ENCODE measurements at regions not wholly inside any gene's neighbourhood (a gene's known extent, or its start where the extent isn't known, plus 50 kb on each side); places are given as distances from the start of the nearest gene placed in this dataset.

DNA sequence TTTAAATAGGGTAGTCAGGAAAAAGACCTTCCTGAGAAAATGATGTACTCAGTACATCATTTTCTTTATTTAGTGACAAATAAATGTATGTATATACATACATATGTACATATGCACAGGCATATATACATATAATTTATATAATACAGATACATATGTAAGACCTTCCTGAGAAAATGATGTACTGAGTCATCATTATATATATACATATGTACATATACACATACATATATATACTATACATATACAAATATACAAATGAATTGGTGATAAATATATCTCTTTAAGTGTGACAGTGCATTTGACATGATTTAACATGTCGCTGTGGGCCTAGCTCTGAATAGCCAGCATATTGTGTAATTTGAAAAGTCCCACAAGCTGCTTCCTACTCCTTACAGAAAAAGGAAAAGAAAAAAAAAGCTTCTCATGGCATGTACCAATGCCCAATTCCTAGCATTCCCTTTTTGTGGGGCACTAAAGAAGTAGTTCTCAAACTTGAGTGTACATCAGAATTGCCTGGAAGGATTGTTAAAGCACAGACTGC lies 208.1 kb upstream of the UMPS start:
- peaks cover 9% of the 10 kb centered on the region for H3K4me1 Mint-ChIP-seq (ENCODE audit: unreplicated experiment)
- no peak overlapping the region for H3K4me3 Mint-ChIP-seq (ENCODE audit: unreplicated experiment)
- H3K9me3 Mint-ChIP-seq (ENCODE audit: unreplicated experiment) = peaks cover 9% of the 10 kb centered on the region
- no peaks in the 10 kb centered on the region for H3K36me3 Mint-ChIP-seq (ENCODE audit: unreplicated experiment)
- peaks cover 4% of the 10 kb centered on the region for H3K27me3 Mint-ChIP-seq (ENCODE audit: unreplicated experiment)
- no peak overlapping the region for H3K27ac Mint-ChIP-seq (ENCODE audit: unreplicated experiment)
- TF ChIP-seq, protein P1, sequence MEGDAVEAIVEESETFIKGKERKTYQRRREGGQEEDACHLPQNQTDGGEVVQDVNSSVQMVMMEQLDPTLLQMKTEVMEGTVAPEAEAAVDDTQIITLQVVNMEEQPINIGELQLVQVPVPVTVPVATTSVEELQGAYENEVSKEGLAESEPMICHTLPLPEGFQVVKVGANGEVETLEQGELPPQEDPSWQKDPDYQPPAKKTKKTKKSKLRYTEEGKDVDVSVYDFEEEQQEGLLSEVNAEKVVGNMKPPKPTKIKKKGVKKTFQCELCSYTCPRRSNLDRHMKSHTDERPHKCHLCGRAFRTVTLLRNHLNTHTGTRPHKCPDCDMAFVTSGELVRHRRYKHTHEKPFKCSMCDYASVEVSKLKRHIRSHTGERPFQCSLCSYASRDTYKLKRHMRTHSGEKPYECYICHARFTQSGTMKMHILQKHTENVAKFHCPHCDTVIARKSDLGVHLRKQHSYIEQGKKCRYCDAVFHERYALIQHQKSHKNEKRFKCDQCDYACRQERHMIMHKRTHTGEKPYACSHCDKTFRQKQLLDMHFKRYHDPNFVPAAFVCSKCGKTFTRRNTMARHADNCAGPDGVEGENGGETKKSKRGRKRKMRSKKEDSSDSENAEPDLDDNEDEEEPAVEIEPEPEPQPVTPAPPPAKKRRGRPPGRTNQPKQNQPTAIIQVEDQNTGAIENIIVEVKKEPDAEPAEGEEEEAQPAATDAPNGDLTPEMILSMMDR (IDR thresholded peaks at IDR 0.05) = no peak
- DNase-seq (ENCODE audit: extremely low spot score, unreplicated experiment) = no peak

DNA sequence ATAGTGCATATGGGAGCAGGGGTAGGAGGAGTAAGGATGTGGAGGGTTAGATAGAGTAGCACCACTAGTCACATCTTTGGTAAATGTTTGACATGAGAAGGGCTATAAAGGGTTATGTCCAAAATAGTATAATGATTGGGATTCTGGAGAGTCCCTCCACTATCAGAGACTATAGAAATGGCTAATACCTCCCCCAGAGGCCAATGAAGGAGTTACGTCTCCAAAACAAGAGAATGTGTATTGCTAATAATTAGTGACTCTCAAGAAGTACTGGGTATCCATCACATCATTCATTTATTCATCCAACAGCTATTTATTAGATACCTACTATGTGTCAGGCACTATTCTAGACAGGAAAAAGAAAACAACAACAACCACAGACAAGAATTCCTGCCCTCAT lies 203.7 kb upstream of the UMPS start:
- no peak overlapping the region for H3K4me3 Mint-ChIP-seq (ENCODE audit: unreplicated experiment)
- TF ChIP-seq, protein P1 (IDR thresholded peaks at IDR 0.05) = no peak
- H3K27me3 Mint-ChIP-seq (ENCODE audit: unreplicated experiment) = peaks cover 7% of the 10 kb centered on the region
- H3K36me3 Mint-ChIP-seq (ENCODE audit: unreplicated experiment) = no peaks in the 10 kb centered on the region
- DNase-seq (ENCODE audit: extremely low spot score, unreplicated experiment) = no peak
- H3K27ac Mint-ChIP-seq (ENCODE audit: unreplicated experiment) = no peak overlapping the region
- peaks cover 9% of the 10 kb centered on the region for H3K9me3 Mint-ChIP-seq (ENCODE audit: unreplicated experiment)
- no peaks in the 10 kb centered on the region for H3K4me1 Mint-ChIP-seq (ENCODE audit: unreplicated experiment)

DNA sequence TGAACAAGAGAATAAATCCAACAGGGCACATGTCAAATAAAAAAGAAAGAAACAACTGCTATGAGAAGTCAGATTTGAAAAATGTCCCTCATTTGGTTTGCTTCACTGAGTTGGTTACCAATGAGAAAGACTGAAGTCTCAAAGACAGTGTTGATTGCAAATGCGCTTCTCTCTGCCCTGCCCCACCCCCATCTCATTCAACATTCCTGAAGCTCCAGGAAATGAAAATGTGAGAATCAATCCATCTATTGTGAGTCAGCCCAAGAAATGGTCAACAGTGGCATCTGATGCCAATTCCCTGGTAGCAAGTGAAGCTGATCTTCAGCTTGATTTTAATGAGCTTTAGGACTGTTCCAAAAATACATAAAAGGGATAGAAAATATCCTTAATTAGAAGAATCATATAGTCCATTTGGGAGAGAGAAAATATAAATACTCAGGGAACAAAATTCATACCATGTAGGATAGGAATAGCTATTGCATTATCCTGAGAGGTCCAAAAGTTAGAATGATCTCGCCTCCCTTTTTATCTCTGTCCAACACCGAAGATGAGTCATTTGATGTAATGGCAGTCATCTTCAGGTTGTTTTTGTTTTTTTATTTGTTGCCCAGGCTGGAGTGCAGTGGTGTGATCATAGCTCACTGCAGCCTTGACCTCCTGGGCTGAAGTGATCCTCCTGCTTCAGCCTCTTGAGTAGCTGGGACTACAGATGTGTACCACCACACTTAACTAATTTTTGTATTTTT lies 200.3 kb upstream of the UMPS start:
- no peak for DNase-seq (ENCODE audit: extremely low spot score, unreplicated experiment)
- Mint-ChIP-seq H3K36me3 (ENCODE audit: unreplicated experiment) (no peaks in the 10 kb centered on the region), H3K27me3 (ENCODE audit: unreplicated experiment) (peaks cover 12% of the 10 kb centered on the region), H3K27ac (ENCODE audit: unreplicated experiment) (no peak overlapping the region), H3K4me1 (ENCODE audit: unreplicated experiment) (no peaks in the 10 kb centered on the region), H3K9me3 (ENCODE audit: unreplicated experiment) (peaks cover 7% of the 10 kb centered on the region), H3K4me3 (ENCODE audit: unreplicated experiment) (no peak overlapping the region)
- TF ChIP-seq, protein P1 (IDR thresholded peaks at IDR 0.05) = no peak

DNA sequence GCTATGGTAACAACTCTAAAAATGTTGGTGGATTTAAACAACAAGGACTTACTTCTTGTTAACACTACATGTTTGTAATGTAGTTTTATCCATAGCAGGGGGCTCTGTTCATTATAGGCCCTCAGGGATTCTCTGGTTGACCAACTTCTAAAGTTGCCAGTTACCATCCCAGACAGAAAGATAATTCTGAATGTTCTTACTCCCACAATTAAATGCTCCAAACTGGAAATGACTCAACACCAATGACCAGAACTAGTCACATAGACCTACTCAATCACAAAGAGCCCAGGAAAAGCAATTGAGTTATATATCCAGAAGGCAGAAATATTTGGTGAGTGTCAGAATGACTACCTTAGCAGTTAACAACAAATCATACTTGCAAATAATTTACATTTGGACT lies 199.3 kb upstream of the UMPS start:
- TF ChIP-seq, protein P1 (IDR thresholded peaks at IDR 0.05) = no peak
- no peaks in the 10 kb centered on the region for H3K9me3 Mint-ChIP-seq (ENCODE audit: unreplicated experiment)
- DNase-seq (ENCODE audit: extremely low spot score, unreplicated experiment) = no peak
- H3K4me3 Mint-ChIP-seq (ENCODE audit: unreplicated experiment) = no peak overlapping the region
- H3K27ac Mint-ChIP-seq (ENCODE audit: unreplicated experiment) = no peak overlapping the region
- H3K27me3 Mint-ChIP-seq (ENCODE audit: unreplicated experiment) = peaks cover 16% of the 10 kb centered on the region
- no peaks in the 10 kb centered on the region for H3K4me1 Mint-ChIP-seq (ENCODE audit: unreplicated experiment)
- no peaks in the 10 kb centered on the region for H3K36me3 Mint-ChIP-seq (ENCODE audit: unreplicated experiment)

DNA sequence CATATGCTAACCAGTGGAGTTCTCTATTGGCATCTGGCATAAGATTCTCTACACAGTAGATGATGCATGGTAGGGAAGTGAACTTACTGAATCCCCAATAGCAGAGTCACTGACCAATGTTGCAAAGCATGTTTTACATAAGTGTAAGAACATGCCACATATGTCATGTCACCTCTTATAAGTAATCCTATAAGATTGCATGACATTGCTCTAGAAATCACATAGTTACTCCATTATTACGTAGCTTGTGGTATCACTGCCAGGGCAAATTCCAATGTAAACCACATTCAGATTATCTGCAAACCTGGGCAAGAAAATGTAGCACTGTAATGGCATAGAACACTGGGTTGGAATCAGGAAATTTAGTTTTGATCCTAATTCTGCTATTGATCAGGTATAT lies 198.2 kb upstream of the UMPS start:
- H3K27ac Mint-ChIP-seq (ENCODE audit: unreplicated experiment) = no peak overlapping the region
- H3K4me1 Mint-ChIP-seq (ENCODE audit: unreplicated experiment) = no peaks in the 10 kb centered on the region
- H3K4me3 Mint-ChIP-seq (ENCODE audit: unreplicated experiment) = no peak overlapping the region
- no peaks in the 10 kb centered on the region for H3K9me3 Mint-ChIP-seq (ENCODE audit: unreplicated experiment)
- peaks cover 16% of the 10 kb centered on the region for H3K27me3 Mint-ChIP-seq (ENCODE audit: unreplicated experiment)
- TF ChIP-seq, protein P1 (IDR thresholded peaks at IDR 0.05) = no peak
- no peak for DNase-seq (ENCODE audit: extremely low spot score, unreplicated experiment)
- no peaks in the 10 kb centered on the region for H3K36me3 Mint-ChIP-seq (ENCODE audit: unreplicated experiment)

Data from osteocyte (in vitro differentiated cells).